ENCODE measurements at regions not wholly inside any gene's neighbourhood (a gene's known extent, or its start where the extent isn't known, plus 50 kb on each side); places are given as distances from the start of the nearest gene placed in this dataset.
A peak's percentile ranks its signal among the peaks of the same experiment; 100 is the strongest.

DNA sequence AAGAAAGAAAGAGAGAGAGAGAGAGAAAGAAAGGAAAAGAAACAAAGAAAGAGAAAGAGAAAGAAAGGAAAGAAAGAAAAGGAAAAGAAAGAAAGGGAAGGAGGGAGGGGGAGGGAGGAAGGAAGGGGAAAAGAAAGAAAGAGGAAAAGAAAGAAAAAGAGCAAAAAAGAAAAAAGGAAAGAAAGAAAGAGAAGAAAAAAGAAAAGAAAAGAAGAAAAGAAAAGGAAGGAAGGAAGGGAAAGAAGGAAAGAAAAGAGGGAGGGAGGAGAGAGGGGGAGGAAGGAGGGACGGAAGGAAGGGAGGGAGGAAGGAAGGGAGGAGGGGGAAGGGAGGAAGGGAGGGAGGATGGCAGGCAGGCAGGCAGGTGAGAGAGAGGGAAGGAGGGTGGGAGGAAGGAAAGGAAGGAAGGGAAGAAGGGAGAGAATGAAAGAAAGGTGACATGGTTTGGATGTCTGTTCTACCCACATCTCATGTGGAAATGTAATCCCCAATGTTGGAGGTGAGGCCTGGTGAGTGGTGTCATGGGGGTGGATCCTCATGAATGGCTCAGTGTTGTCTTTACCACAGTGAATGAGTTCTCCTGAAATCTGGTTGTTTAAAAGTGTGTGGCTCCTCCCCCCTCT is 83.0 kb upstream of the DCLK2 start:
- H3K4me3 ChIP-seq (ENCODE audit: low read depth, low read length): no peak overlapping the region

DNA sequence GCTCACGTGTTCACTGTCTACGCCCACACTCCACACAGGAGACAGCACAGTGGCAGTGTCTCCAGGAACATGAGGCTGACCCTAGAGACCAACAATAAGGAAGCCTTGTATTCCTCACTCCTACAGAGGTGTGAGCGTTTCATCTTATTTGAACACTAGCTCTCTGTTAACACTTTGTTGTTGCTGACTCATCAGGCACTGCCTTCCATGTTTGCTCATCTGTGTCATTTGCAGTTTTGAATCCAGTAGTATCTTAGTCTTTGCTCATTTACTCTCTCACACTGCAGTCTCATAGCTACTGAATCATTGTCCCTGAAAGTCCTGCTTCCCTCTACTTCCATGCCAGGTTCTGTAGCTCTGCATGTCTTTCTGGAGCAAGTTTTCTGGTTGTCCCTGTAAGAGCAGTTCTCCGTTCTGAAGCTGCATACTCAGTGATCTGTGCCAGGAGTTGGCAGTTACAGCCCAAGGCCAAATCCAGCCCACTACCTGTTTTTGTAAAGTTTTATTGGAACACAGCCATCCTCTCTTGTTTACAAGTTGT is 80.3 kb upstream of the DCLK2 start:
- TF ChIP-seq, protein P1, sequence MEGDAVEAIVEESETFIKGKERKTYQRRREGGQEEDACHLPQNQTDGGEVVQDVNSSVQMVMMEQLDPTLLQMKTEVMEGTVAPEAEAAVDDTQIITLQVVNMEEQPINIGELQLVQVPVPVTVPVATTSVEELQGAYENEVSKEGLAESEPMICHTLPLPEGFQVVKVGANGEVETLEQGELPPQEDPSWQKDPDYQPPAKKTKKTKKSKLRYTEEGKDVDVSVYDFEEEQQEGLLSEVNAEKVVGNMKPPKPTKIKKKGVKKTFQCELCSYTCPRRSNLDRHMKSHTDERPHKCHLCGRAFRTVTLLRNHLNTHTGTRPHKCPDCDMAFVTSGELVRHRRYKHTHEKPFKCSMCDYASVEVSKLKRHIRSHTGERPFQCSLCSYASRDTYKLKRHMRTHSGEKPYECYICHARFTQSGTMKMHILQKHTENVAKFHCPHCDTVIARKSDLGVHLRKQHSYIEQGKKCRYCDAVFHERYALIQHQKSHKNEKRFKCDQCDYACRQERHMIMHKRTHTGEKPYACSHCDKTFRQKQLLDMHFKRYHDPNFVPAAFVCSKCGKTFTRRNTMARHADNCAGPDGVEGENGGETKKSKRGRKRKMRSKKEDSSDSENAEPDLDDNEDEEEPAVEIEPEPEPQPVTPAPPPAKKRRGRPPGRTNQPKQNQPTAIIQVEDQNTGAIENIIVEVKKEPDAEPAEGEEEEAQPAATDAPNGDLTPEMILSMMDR (IDR thresholded peaks at IDR 0.05; ENCODE audit: low read depth, low read length): no peak

More for the DNA sequence above, 83.0 kb upstream of the DCLK2 start:
- TF ChIP-seq, protein P1 (IDR thresholded peaks at IDR 0.05; ENCODE audit: low read depth, low read length): no peak

DNA sequence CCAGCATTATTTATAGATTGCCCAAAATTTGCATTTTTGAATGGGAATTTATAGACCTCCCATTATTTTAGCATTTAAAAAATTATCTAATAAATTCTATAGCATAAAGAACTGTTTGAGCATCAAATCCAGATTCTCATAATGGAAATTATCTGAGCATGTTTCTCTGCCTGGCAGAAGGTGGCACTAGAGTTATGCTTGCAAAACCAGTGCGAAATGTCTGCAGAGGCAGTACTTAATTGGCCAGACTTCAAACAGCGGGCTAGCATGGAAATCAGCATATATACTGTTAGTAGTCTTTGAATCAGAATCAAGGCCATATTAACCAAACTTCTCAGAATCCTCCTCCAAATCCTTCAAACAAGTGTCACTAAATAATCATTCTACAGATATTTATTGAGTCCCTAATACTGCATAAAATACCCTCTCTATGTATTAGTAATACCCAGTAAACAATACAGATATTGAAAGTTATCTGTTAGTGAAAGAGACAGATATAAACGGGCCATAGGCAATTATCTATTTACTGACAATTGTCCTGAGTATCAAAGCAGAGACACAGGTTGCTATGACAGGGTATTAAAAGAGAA is 78.7 kb upstream of the DCLK2 start:
- TF ChIP-seq, protein P1 (IDR thresholded peaks at IDR 0.05; ENCODE audit: low read depth, low read length): peak; percentile 54

More for the DNA sequence above, 80.3 kb upstream of the DCLK2 start:
- no peak overlapping the region for H3K4me3 ChIP-seq (ENCODE audit: low read depth, low read length)

DNA sequence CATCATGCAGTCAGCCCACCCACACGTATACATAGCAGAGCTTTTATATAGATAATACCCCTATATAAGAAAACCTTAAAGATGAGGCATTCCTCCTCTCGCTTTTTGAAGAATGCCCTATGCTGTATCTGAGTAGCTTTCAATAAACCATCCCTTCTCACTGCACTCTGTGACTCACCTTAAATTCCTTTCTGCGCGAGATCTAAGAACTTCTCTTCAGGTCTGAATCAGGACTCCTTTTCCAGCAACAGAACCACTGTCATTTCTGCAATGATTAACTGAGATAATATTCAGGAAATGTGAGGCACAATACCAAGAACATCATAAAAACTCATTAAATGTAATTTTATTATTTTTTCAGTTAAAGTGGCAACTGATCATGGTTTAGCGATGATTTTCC is 76.4 kb upstream of the DCLK2 start:
- TF ChIP-seq, protein P1 (IDR thresholded peaks at IDR 0.05; ENCODE audit: low read depth, low read length): no peak
- no peak overlapping the region for H3K4me3 ChIP-seq (ENCODE audit: low read depth, low read length)

More for the DNA sequence above, 78.7 kb upstream of the DCLK2 start:
- H3K4me3 ChIP-seq (ENCODE audit: low read depth, low read length): no peak overlapping the region

DNA sequence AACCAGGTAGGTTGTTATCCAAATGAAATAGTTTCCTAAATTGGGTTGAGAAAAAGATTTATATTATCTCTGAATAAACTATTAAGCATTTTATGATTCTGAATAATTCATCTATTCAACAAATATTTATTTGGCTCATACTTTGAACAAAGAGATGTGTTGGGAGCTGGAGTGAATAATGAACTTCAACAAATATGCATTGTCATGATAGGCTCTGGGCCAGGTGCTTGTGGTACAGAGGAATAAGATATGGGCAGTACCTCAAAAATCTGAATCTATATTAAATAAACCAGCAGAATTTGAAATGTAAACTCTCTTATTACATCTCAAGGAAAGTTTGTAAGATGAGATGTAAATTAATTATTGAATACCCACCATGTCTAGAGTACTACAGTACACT is 75.7 kb upstream of the DCLK2 start:
- TF ChIP-seq, protein P1 (IDR thresholded peaks at IDR 0.05; ENCODE audit: low read depth, low read length): no peak
- H3K4me3 ChIP-seq (ENCODE audit: low read depth, low read length): no peak overlapping the region

DNA sequence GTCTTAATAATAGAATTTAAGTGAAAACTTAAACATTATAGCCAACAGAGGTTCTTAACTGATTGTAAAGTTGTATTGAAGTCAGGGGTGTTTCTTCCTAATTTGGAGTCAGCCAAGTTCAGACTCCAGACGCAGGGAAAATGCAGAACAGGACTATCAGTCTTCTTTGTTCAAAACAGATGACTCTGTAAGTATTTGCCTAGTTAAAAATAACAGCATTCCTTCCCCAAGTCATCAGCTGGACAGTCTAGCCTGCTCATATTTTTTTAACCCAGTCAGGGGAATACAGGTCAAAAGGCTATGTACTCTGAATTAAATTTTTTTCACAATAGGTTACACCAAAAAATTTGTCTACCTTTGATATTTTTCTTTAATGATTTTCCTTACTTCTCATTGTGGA is 73.8 kb upstream of the DCLK2 start:
- no peak overlapping the region for H3K4me3 ChIP-seq (ENCODE audit: low read depth, low read length)
- TF ChIP-seq, protein P1 (IDR thresholded peaks at IDR 0.05; ENCODE audit: low read depth, low read length): no peak

DNA sequence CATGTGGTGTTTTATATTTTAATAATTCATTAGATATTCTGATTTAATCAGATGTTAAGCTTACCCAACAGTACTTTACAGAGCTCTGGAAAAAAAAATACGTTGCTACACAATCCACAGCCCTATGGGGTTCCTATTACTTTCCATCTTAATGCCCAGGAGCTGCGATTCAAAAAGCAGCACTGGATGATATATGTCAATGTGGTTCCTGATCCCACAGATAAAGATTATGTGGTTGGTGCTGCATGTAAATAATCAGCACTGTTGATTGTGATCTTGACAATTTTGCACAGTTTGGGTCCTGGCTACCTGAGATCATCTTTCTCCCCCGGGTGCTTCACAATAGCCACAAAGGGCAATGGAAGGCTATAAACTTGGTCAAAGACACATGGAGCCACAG is 72.7 kb upstream of the DCLK2 start:
- no peak overlapping the region for H3K4me3 ChIP-seq (ENCODE audit: low read depth, low read length)
- TF ChIP-seq, protein P1 (IDR thresholded peaks at IDR 0.05; ENCODE audit: low read depth, low read length): no peak
